HUES64 (cell line): ENCODE measurements at regions not wholly inside any gene's neighbourhood (a gene's known extent, or its start where the extent isn't known, plus 50 kb on each side); places are given as distances from the start of the nearest gene placed in this dataset.

Experiments used
- H3K27ac ChIP-seq: 2 replicates; pipeline ENCODE4 v1.7.0; 2013; ENCODE audit warnings: low read depth, low read length, inconsistent platforms
- H3K27me3 ChIP-seq: 2 replicates; pipeline ENCODE4 v1.6.1; 2013; ENCODE audit warnings: mild to moderate bottlenecking, low read length; ENCODE audit not compliant: insufficient read depth
- H3K36me3 ChIP-seq: 2 replicates; pipeline ENCODE4 v1.6.1; 2013; ENCODE audit warnings: mild to moderate bottlenecking, low read length; ENCODE audit not compliant: insufficient read depth
- H3K4me1 ChIP-seq: 2 replicates; pipeline ENCODE4 v1.6.1; 2013; ENCODE audit warnings: mild to moderate bottlenecking, low read length, moderate library complexity; ENCODE audit not compliant: insufficient read depth
- H3K4me3 ChIP-seq: 2 replicates; pipeline ENCODE4 v1.5.1; 2013; ENCODE audit warnings: mild to moderate bottlenecking, low read length, moderate library complexity
- H3K9ac ChIP-seq: 2 replicates; pipeline ENCODE4 v1.6.1; 2013; ENCODE audit warnings: mild to moderate bottlenecking, low read depth, low read length
- H3K9me3 ChIP-seq: 2 replicates; pipeline ENCODE4 v1.6.1; 2013; ENCODE audit warnings: low read depth, low read length; ENCODE audit not compliant: insufficient read depth
- WGBS: fragments of 150-250, 120-280 bp; methylation state at CpG from one replicate; pipeline ENCODE4 v1.1.7; 2013; ENCODE audit warnings: missing lambda C conversion rate; 5-methylcytosine and 5-hydroxymethylcytosine counted together

GRCh38 chr13:63129995-63130394, 1714.3 kb upstream of the PCDH20 start:
- Histone ChIP-seq H3K9ac (no peak overlapping the region), H3K27me3 (no peaks in the 10 kb centered on the region), H3K9me3 (no peaks in the 10 kb centered on the region), H3K36me3 (no peaks in the 10 kb centered on the region), H3K27ac (no peak overlapping the region), H3K4me1 (peaks cover 22% of the 10 kb centered on the region), H3K4me3 (no peak overlapping the region)

DNA sequence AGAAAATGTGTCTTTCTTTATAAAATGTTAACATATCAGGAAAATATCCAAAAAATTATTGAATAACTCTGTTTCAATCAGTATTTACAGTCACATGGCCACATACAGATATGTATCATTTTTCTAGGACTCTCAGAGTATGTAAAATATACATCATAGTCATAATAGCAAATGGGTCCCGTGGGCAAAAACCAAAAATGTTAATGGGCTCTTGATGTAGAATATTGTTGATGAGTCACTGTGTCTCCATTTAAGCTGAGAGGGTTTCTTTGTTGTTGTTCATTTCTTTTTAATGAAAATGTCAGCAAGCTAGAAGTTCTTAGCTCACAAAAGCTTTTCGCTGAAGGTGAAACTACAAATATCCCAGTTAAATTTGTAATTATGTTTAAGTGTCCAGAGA, 1713.1 kb upstream of the PCDH20 start:
- H3K36me3 ChIP-seq: no peaks in the 10 kb centered on the region
- H3K4me1 ChIP-seq: peaks cover 22% of the 10 kb centered on the region
- H3K4me3 ChIP-seq: no peak overlapping the region
- no peaks in the 10 kb centered on the region for H3K27me3 ChIP-seq
- H3K9me3 ChIP-seq: no peaks in the 10 kb centered on the region
- no peak overlapping the region for H3K9ac ChIP-seq
- H3K27ac ChIP-seq: no peak overlapping the region
- WGBS: 93% methylated on average over 2 of the region's 2 CpGs

- peaks cover 22% of the 10 kb centered on the region for H3K4me1 ChIP-seq
- no peak overlapping the region for H3K27ac ChIP-seq
- no peak overlapping the region for H3K9ac ChIP-seq
- H3K9me3 ChIP-seq: no peaks in the 10 kb centered on the region
- no CpG with 5 or more reads among the region's 1 CpG for WGBS
- no peaks in the 10 kb centered on the region for H3K27me3 ChIP-seq
- H3K4me3 ChIP-seq: no peak overlapping the region
- no peaks in the 10 kb centered on the region for H3K36me3 ChIP-seq
Observed at GRCh38 chr13:63124863-63125262, 1709.2 kb upstream of the PCDH20 start.

GRCh38 chr13:63120883-63121282, 1705.2 kb upstream of the PCDH20 start:
- Histone ChIP-seq H3K27me3 (no peaks in the 10 kb centered on the region), H3K4me3 (no peak overlapping the region), H3K4me1 (peaks cover 9% of the 10 kb centered on the region), H3K9me3 (no peaks in the 10 kb centered on the region), H3K9ac (no peak overlapping the region), H3K36me3 (no peaks in the 10 kb centered on the region), H3K27ac (no peak overlapping the region)
- WGBS: no CpG with 5 or more reads among the region's 2 CpGs

DNA sequence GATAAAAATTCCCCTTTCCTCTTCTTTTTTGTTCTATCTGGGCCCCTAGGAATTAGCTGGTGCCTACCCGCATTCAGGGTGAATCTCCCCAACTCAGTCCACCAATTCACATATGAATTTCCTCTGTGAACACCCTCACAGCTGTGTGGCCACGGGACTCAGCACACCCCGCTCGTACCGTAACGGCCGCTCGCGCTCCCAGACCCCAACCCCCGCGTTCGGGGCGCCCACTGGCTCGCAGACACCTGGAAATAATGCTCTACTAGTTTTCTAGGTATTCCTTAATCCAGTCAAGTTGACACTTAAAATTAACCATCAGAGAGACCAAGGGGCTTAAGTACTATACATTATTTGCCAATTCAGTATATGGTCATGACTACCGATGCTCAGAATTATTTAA, 1702.1 kb upstream of the PCDH20 start:
- no peaks in the 10 kb centered on the region for H3K9me3 ChIP-seq
- no peak overlapping the region for H3K4me3 ChIP-seq
- WGBS: 96% methylated on average over 15 of the region's 15 CpGs
- no peaks in the 10 kb centered on the region for H3K4me1 ChIP-seq
- no peaks in the 10 kb centered on the region for H3K36me3 ChIP-seq
- no peaks in the 10 kb centered on the region for H3K27me3 ChIP-seq
- no peak overlapping the region for H3K27ac ChIP-seq
- no peak overlapping the region for H3K9ac ChIP-seq

GRCh38 chr13:63112799-63113395, 1697.2 kb upstream of the PCDH20 start:
- no peak overlapping the region for H3K27ac ChIP-seq
- H3K4me1 ChIP-seq: no peaks in the 10 kb centered on the region
- H3K27me3 ChIP-seq: no peaks in the 10 kb centered on the region
- no peaks in the 10 kb centered on the region for H3K36me3 ChIP-seq
- no peak overlapping the region for H3K9ac ChIP-seq
- H3K9me3 ChIP-seq: no peaks in the 10 kb centered on the region
- 83% methylated on average over 1 of the region's 2 CpGs for WGBS
- H3K4me3 ChIP-seq: no peak overlapping the region

GRCh38 chr13:63110466-63110865, 1694.8 kb upstream of the PCDH20 start:
- H3K4me3 ChIP-seq: no peak overlapping the region
- H3K36me3 ChIP-seq: no peaks in the 10 kb centered on the region
- no peaks in the 10 kb centered on the region for H3K27me3 ChIP-seq
- no peaks in the 10 kb centered on the region for H3K9me3 ChIP-seq
- H3K27ac ChIP-seq: no peak overlapping the region
- WGBS: 100% methylated on average over 1 of the region's 1 CpG
- H3K4me1 ChIP-seq: no peaks in the 10 kb centered on the region
- H3K9ac ChIP-seq: no peak overlapping the region

DNA sequence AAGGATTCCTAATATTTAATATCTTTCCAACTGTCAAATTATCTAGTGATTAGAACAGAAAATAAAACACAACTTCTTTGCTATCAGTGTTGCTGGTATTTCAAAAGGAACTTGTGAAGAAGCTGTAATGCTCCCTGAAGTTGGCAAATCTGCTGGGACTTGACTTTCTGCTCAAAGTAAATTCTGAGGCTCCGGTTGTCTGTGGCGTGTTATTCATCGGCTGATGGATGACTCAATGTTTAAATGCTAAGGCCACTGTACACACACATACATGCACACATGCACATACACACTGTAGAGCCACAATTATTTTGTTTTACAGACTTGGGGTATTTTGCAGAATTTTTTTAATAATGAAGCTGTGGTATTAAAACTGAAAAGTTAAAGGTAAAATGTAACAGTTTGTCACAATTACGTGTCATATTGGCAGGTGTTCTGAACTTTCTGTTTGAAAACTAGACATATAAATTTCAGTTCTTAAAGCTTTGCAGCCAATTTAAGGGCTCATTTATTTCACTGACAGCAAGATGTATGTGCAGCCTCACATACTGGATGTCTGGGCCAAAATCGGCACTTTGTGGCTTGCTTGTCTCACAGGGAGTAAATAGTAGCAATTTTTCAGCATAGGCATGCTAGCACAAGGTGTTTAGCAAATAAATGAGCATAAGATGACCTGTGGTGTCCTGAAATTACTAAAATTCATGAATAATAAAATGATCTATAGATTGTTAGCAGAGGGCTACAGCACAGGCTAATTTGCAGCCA, 1691.7 kb upstream of the PCDH20 start:
- 97% methylated on average over 5 of the region's 5 CpGs for WGBS
- Histone ChIP-seq H3K4me3 (no peak overlapping the region), H3K9me3 (no peaks in the 10 kb centered on the region), H3K36me3 (no peaks in the 10 kb centered on the region), H3K4me1 (no peaks in the 10 kb centered on the region), H3K27ac (no peak overlapping the region), H3K9ac (no peak overlapping the region), H3K27me3 (no peaks in the 10 kb centered on the region)

DNA sequence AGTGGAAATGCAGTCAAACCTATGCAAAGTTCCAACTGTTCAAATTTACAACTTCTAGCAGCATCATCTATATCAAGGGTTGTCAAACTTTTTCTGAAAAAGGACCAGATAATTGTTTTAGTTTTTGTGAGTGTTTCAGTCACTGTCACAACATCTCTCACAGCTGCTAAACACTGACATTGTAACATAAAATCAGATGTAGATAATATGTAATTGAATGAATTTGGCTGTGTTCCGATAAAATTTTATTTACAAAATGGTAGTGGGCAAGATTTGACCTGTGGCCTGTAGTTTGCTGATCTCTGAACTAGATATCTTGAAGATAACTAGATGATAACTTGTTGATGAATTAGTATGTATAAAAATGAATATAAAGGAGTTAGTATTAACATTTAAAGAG, 1679.1 kb upstream of the PCDH20 start:
- no peaks in the 10 kb centered on the region for H3K36me3 ChIP-seq
- H3K27ac ChIP-seq: no peak overlapping the region
- no peak overlapping the region for H3K4me3 ChIP-seq
- no peaks in the 10 kb centered on the region for H3K9me3 ChIP-seq
- 97% methylated on average over 1 of the region's 1 CpG for WGBS
- peaks cover 7% of the 10 kb centered on the region; the same call in 1 of the 2 replicates for H3K4me1 ChIP-seq
- H3K9ac ChIP-seq: no peak overlapping the region
- no peaks in the 10 kb centered on the region for H3K27me3 ChIP-seq

DNA sequence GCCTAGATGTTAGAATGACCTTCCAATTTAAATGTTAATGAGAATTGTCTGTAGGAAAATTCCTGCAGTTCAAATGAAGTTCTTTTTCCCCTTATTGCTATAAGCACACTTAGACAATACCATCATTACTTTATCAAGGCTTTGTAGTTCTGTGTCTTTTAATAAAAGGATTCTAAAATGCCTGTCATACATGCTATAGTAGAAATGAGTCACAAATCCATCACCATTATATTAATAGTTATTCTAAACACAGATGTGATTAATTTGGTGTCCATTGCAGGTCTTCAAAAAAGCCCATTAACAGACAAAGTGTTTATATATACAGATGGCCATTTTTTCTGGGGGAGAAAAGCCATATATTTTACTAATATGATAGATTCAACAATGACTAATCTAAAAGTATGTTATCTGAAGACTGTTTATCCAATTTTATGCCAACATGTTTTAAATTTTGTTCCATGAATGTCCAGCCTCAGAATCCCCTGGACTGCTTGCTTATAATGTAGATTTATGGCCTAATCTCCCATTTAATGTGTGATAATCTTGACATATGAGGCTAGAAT, 1678.3 kb upstream of the PCDH20 start:
- H3K9me3 ChIP-seq: no peaks in the 10 kb centered on the region
- no peak overlapping the region for H3K9ac ChIP-seq
- H3K27ac ChIP-seq: no peak overlapping the region
- no peaks in the 10 kb centered on the region for H3K27me3 ChIP-seq
- H3K4me3 ChIP-seq: no peak overlapping the region
- no peaks in the 10 kb centered on the region for H3K36me3 ChIP-seq
- peaks cover 7% of the 10 kb centered on the region; the same call in 1 of the 2 replicates for H3K4me1 ChIP-seq

DNA sequence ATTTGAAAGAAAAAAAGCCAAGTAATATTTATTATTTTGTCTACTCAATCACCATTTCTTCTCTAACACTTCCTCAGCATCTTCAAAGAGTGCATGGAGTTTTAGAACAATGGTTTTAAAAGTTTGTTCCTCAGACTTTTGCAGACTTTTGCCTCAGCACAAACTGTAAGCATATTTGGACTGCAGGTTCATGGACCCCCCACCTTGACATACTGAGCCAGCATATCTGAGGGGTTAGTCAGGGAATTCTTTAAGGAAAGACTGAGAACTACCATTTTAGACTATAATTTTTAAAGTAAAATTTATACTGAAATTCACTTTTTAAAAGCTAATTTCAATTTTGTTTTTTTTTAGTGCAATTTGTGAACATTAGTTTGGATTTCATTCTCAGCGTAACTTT, 1676.8 kb upstream of the PCDH20 start:
- no CpG with 5 or more reads among the region's 1 CpG for WGBS
- Histone ChIP-seq H3K9ac (no peak overlapping the region), H3K27me3 (no peaks in the 10 kb centered on the region), H3K4me3 (no peak overlapping the region), H3K27ac (no peak overlapping the region), H3K4me1 (peaks cover 7% of the 10 kb centered on the region; the same call in 1 of the 2 replicates), H3K36me3 (no peaks in the 10 kb centered on the region), H3K9me3 (no peaks in the 10 kb centered on the region)
